IMR-90 (cell line): ENCODE measurements at regions not wholly inside any gene's neighbourhood (a gene's known extent, or its start where the extent isn't known, plus 50 kb on each side); places are given as distances from the start of the nearest gene placed in this dataset.
"Not testable (repeated sequence)": the region's sequence is repeated elsewhere in the genome, so short reads cannot be mapped to it uniquely, and the experiment has no call there.

Experiments used
- ATAC-seq: fragments of 200-7000 bp; cut with Tn5 transposase; 2 replicates; pipeline ENCODE4 v1.9.1; 2020; ENCODE audit warnings: low read depth, mild to moderate bottlenecking, moderate library complexity
- BruUV-seq: library from RNA; stranded (reverse); fragments of 400-500 nt; replicated peaks from 2 replicates; lab custom pipeline; 2021; lab: Mats Ljungman, UMichigan
- CTCF ChIA-PET: fragments of 300-600 bp; formaldehyde crosslinking; extraction: SDS; loops from one replicate; lab custom pipeline; 2021; ENCODE audit warnings: antibody characterized with exemption; lab: Yijun Ruan, JAX
- POLR2A ChIA-PET: fragments of 300-600 bp; sonication (Branson Sonifier 250); formaldehyde crosslinking; loops from one replicate; lab custom pipeline; 2022; ENCODE audit warnings: antibody characterized with exemption; ENCODE audit not compliant: unreplicated experiment; lab: Charles Lee
- DNase-seq: peaks from one replicate; pipeline ENCODE4 v3.0.0; 2013
- H2AFZ ChIP-seq: replicated peaks from 2 replicates; pipeline ENCODE3; 2013; ENCODE audit warnings: low read length, mild to moderate bottlenecking; ENCODE audit not compliant: poor library complexity
- H2AK5ac ChIP-seq: 2 replicates; pipeline ENCODE4 v1.6.1; 2013; ENCODE audit warnings: low read depth, low read length, inconsistent platforms
- H2AK9ac ChIP-seq: replicated peaks from 2 replicates; pipeline ENCODE3; 2013; ENCODE audit warnings: mild to moderate bottlenecking, low read depth, low read length, moderate library complexity; ENCODE audit not compliant: poor library complexity
- H2BK120ac ChIP-seq: 2 replicates; pipeline ENCODE4 v1.6.1; 2013; ENCODE audit warnings: low read depth, low read length, inconsistent platforms
- H2BK15ac ChIP-seq: 3 replicates; pipeline ENCODE4 v1.6.1; 2013; ENCODE audit warnings: low read depth, low read length, inconsistent platforms
- H2BK20ac ChIP-seq: 2 replicates; pipeline ENCODE4 v1.6.1; 2013; ENCODE audit warnings: low read depth, mild to moderate bottlenecking, inconsistent platforms, low read length, moderate library complexity
- H2BK5ac ChIP-seq: 2 replicates; pipeline ENCODE4 v1.6.1; 2013; ENCODE audit warnings: mild to moderate bottlenecking, low read depth, low read length, inconsistent platforms; ENCODE audit not compliant: poor library complexity, severe bottlenecking
- H3K14ac ChIP-seq: replicated peaks from 2 replicates; pipeline ENCODE4 v1.6.1; 2013; ENCODE audit warnings: low read depth, low read length, inconsistent platforms
- H3K18ac ChIP-seq: 2 replicates; pipeline ENCODE4 v1.6.1; 2013; ENCODE audit warnings: low read depth, low read length, control low read depth
- H3K23ac ChIP-seq: 2 replicates; pipeline ENCODE4 v1.6.1; 2013; ENCODE audit warnings: low read depth, low read length, inconsistent platforms
- H3K27ac ChIP-seq: 2 replicates; pipeline ENCODE4 v1.5.1; 2013; ENCODE audit warnings: mild to moderate bottlenecking, control low read depth, low read length; ENCODE audit not compliant: insufficient read depth
- H3K27me3 ChIP-seq: 2 replicates; pipeline ENCODE4 v1.6.1; 2013; ENCODE audit warnings: low read length; ENCODE audit not compliant: control insufficient read depth, insufficient read depth
- H3K36me3 ChIP-seq: 2 replicates; pipeline ENCODE4 v1.6.1; 2013; ENCODE audit warnings: low read length, mixed read lengths; ENCODE audit not compliant: control insufficient read depth, insufficient read depth
- H3K4ac ChIP-seq: 2 replicates; pipeline ENCODE4 v1.6.1; 2013; ENCODE audit warnings: low read depth, low read length, inconsistent platforms
- H3K4me1 ChIP-seq: 2 replicates; pipeline ENCODE4 v1.6.1; 2013; ENCODE audit warnings: low read length, mixed read lengths; ENCODE audit not compliant: control insufficient read depth, insufficient read depth
- H3K4me2 ChIP-seq: 2 replicates; pipeline ENCODE4 v1.6.1; 2013; ENCODE audit warnings: low read depth, mild to moderate bottlenecking, control low read depth, low read length, moderate library complexity
- H3K4me3 ChIP-seq: 2 replicates; pipeline ENCODE4 v1.5.1; 2013; ENCODE audit warnings: low read depth, mild to moderate bottlenecking, control low read depth, low read length, moderate library complexity; ENCODE audit not compliant: insufficient read depth
- H3K56ac ChIP-seq: 2 replicates; pipeline ENCODE4 v1.6.1; 2013; ENCODE audit warnings: low read length, inconsistent platforms; ENCODE audit not compliant: insufficient read depth; ENCODE audit errors: extremely low read depth
- H3K79me1 ChIP-seq, 2 experiments: 2 replicates each; pipeline ENCODE4 v1.6.1; 2013; ENCODE audit warnings: low read length in 2 of 2, inconsistent platforms in 1 of 2, low read depth in 1 of 2
- H3K9ac ChIP-seq: 2 replicates; pipeline ENCODE4 v1.6.1; 2013; ENCODE audit warnings: low read depth, low read length, control low read depth
- H3K9me1 ChIP-seq: 2 replicates; pipeline ENCODE4 v1.6.1; 2013; ENCODE audit warnings: low read length, inconsistent platforms; ENCODE audit not compliant: insufficient read depth
- H3K9me3 ChIP-seq: 2 replicates; pipeline ENCODE4 v1.6.1; 2013; ENCODE audit warnings: low read length; ENCODE audit not compliant: control insufficient read depth, insufficient read depth
- H4K20me1 ChIP-seq: 2 replicates; pipeline ENCODE4 v1.6.1; 2013; ENCODE audit warnings: low read length, inconsistent platforms; ENCODE audit not compliant: insufficient read depth
- H4K5ac ChIP-seq: 2 replicates; pipeline ENCODE4 v1.6.1; 2013; ENCODE audit warnings: mild to moderate bottlenecking, low read depth, low read length, control low read depth
- H4K8ac ChIP-seq, 2 experiments: 2 replicates each; pipeline ENCODE4 v1.6.1; 2013; ENCODE audit warnings: low read depth in 2 of 2, low read length in 2 of 2, control low read depth in 1 of 2, inconsistent platforms in 1 of 2
- H4K91ac ChIP-seq: 2 replicates; pipeline ENCODE4 v1.6.1; 2013; ENCODE audit warnings: low read depth, low read length, inconsistent platforms; ENCODE audit not compliant: insufficient read depth
- MAZ ChIP-seq: IDR thresholded peaks from 2 replicates; pipeline ENCODE4 v1.6.1; 2012; ENCODE audit warnings: low read depth, mild to moderate bottlenecking, low read length, improper control_type of control experiment, moderate library complexity, borderline replicate concordance
- RFX5 ChIP-seq: IDR thresholded peaks from 2 replicates; pipeline ENCODE4 v1.8.0; 2012; ENCODE audit warnings: low read depth, mild to moderate bottlenecking, low read length, moderate library complexity
- WGBS, 2 experiments: methylation state at CpG; one replicate each; pipeline versions ENCODE4 v1.1.5 to v1.1.7; 2013; ENCODE audit warnings: missing lambda C conversion rate in 2 of 2; ENCODE audit not compliant: insufficient read length in 1 of 2; ENCODE audit errors: extremely low coverage in 2 of 2; 5-methylcytosine and 5-hydroxymethylcytosine counted together
- dilution Hi-C: fragments of 300-500 bp; cut with HindIII; formaldehyde crosslinking; loops from one replicate; pipeline ENCODE4 v1.14.3; 2018; ENCODE audit warnings: low sequenced_read_pairs; ENCODE audit not compliant: unreplicated experiment
- in situ Hi-C: fragments of 300-500 bp; cut with MboI; formaldehyde crosslinking; loops from 3 replicates; pipeline ENCODE4 v1.14.3; 2019; ENCODE audit warnings: low sequenced_read_pairs, inconsistent platforms, mixed read lengths
- intact Hi-C: fragments of 100-400 bp; cut with micrococcal nuclease; formaldehyde crosslinking; loops from 2 replicates; pipeline ENCODE4 v1.10.0; 2022
- TF ChIP-seq, protein P1 (sequence below): fragments of 150-350 bp; IDR thresholded peaks from 2 replicates; pipeline ENCODE4 v1.6.1; 2017; ENCODE audit warnings: mild to moderate bottlenecking, antibody characterized with exemption, low read length, low read depth
- TF ChIP-seq, protein P2 (sequence below): fragments of 150-350 bp; IDR thresholded peaks from 2 replicates; pipeline ENCODE4 v1.6.1; 2016; ENCODE audit warnings: low read depth, mild to moderate bottlenecking, low read length, moderate library complexity, borderline replicate concordance

DNA sequence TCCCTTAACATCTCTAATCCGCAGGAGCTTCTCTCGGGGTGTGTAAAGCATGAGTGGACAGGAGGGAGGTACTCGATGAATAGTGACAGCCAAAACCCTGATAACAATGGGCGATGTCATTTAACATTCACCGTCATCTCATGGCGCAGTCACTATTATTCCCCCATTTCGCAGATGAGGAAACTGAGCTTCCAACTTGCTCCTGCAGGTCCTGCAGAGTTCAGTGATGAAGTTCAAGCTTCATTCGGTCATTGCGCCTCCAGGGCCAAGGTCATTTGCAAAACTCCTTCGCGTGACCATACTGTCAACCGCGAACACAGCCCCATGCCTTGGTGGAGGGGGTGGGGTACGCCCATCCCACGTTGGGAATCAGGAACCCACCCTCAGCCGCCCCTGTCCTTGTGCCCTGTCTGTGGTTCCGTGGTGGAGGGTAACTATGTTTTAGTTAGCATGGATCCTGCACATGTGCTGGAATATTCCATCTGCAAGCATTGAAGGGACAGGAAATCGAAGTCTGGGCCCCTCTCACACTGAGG, 215.5 kb downstream of the TFCP2L1 start:
- H4K20me1 ChIP-seq: 0 out of 2 replicates have a peak, but pooled peaks cover under 1% of the 10 kb centered on the region
- peaks cover 46% of the 10 kb centered on the region for H3K27me3 ChIP-seq
- H3K9me3 ChIP-seq: peaks cover 6% of the 10 kb centered on the region
- no peak overlapping the region for H3K18ac ChIP-seq
- H2BK20ac ChIP-seq: no peak overlapping the region
- H3K9me1 ChIP-seq: peaks cover 3% of the 10 kb centered on the region; the same call in 1 of the 2 replicates
- no peak overlapping the region for H3K4me3 ChIP-seq
- in situ Hi-C loops (no loop called here), intact Hi-C loops (loop anchor here (2.0 kb wide), 1 partner anchor 245 kb away; no protein-coding TSS in a partner anchor), dilution Hi-C loops (loop anchor here (10.0 kb wide), 1 partner anchor 365 kb away; no protein-coding TSS in a partner anchor)
- ChIA-PET CTCF (no interaction called here), POLR2A (no interaction called here)
- DNase-seq: no peak
- no peak overlapping the region for H2AFZ ChIP-seq
- H3K4me1 ChIP-seq: no peaks in the 10 kb centered on the region
- WGBS, 2 experiments: 100% methylated on average over 5 of the region's 18 CpGs; no CpG with 5 or more reads in 1 of the 2 experiments
- BruUV-seq: no TSS peak
- H2BK5ac ChIP-seq: no peak overlapping the region
- H3K14ac ChIP-seq: no peak overlapping the region
- no peak for TF ChIP-seq RFX5
- TF ChIP-seq MAZ: no peak
- TF ChIP-seq, protein P1, sequence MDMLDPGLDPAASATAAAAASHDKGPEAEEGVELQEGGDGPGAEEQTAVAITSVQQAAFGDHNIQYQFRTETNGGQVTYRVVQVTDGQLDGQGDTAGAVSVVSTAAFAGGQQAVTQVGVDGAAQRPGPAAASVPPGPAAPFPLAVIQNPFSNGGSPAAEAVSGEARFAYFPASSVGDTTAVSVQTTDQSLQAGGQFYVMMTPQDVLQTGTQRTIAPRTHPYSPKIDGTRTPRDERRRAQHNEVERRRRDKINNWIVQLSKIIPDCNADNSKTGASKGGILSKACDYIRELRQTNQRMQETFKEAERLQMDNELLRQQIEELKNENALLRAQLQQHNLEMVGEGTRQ: no peak
- TF ChIP-seq, protein P2, sequence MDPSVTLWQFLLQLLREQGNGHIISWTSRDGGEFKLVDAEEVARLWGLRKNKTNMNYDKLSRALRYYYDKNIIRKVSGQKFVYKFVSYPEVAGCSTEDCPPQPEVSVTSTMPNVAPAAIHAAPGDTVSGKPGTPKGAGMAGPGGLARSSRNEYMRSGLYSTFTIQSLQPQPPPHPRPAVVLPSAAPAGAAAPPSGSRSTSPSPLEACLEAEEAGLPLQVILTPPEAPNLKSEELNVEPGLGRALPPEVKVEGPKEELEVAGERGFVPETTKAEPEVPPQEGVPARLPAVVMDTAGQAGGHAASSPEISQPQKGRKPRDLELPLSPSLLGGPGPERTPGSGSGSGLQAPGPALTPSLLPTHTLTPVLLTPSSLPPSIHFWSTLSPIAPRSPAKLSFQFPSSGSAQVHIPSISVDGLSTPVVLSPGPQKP: no peak
- no peak overlapping the region for H4K5ac ChIP-seq
- H3K23ac ChIP-seq: no peak overlapping the region
- no peak overlapping the region for H3K4ac ChIP-seq
- H4K91ac ChIP-seq: no peak overlapping the region
- H2AK9ac ChIP-seq: no peak overlapping the region
- no peak for ATAC-seq
- H3K27ac ChIP-seq: no peak overlapping the region
- no peak overlapping the region for H3K56ac ChIP-seq
- H3K36me3 ChIP-seq: no peaks in the 10 kb centered on the region
- no peak overlapping the region for H2BK15ac ChIP-seq
- no peak overlapping the region for H3K4me2 ChIP-seq
- no peak overlapping the region for H2BK120ac ChIP-seq
- H3K9ac ChIP-seq: no peak overlapping the region
- H4K8ac ChIP-seq: no peak overlapping the region
- H2AK5ac ChIP-seq: no peak overlapping the region
- H3K79me1 ChIP-seq: no peaks in the 10 kb centered on the region

DNA sequence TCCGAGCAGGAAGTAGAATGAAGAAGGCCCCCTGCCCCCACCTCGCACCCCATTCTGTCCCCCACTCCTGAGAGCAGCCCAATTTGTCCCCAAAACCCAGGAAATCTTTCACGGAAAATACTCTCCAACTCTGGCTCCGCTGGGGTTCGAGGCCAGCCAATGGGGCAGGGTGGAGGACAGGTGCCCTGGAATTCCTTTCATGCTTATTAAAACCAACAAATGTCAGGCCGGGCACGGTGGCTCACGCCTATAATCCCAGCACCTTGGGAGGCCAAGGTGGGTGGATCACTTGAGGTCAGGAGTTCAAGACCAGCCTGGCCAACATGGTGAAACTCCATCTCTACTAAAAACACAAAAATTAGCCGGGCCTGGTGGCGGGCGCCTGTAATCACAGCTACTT, 214.9 kb downstream of the TFCP2L1 start:
- H3K14ac ChIP-seq, H3K4me1 ChIP-seq, H3K9me1 ChIP-seq, H2BK120ac ChIP-seq, DNase-seq, H2AFZ ChIP-seq, H3K18ac ChIP-seq, H3K4me3 ChIP-seq, H4K5ac ChIP-seq, H3K4ac ChIP-seq, H3K56ac ChIP-seq, ATAC-seq, H4K91ac ChIP-seq, BruUV-seq, H3K9me3 ChIP-seq, H3K4me2 ChIP-seq, H3K23ac ChIP-seq, H4K8ac ChIP-seq, POLR2A ChIA-PET, H2AK5ac ChIP-seq, H3K79me1 ChIP-seq, H2BK15ac ChIP-seq, H3K27ac ChIP-seq, H3K9ac ChIP-seq, H4K20me1 ChIP-seq, H2BK20ac ChIP-seq, H3K36me3 ChIP-seq, dilution Hi-C loops, H2AK9ac ChIP-seq, H2BK5ac ChIP-seq: not testable (repeated sequence)
- CTCF ChIA-PET: interaction anchor here (0.6 to 2.9 kb wide), 7 partner anchors 10 to 378 kb away, joined by 3 to 12 read pairs (median 3); no protein-coding TSS in a partner anchor
- peaks cover 40% of the 10 kb centered on the region for H3K27me3 ChIP-seq
- intact Hi-C loops (loop anchor here (2.0 kb wide), 1 partner anchor 91 kb away; no protein-coding TSS in a partner anchor), in situ Hi-C loops (loop anchor here (5.0 to 10.0 kb wide), 2 partner anchors 373 to 725 kb away; partner anchors contain the start of gene INHBB)
- 100% methylated on average over 2 of the region's 11 CpGs; no CpG with 5 or more reads in 1 of the 2 experiments for WGBS, 2 experiments
